ENCODE measurements at regions not wholly inside any gene's neighbourhood (a gene's known extent, or its start where the extent isn't known, plus 50 kb on each side); places are given as distances from the start of the nearest gene placed in this dataset.

DNA sequence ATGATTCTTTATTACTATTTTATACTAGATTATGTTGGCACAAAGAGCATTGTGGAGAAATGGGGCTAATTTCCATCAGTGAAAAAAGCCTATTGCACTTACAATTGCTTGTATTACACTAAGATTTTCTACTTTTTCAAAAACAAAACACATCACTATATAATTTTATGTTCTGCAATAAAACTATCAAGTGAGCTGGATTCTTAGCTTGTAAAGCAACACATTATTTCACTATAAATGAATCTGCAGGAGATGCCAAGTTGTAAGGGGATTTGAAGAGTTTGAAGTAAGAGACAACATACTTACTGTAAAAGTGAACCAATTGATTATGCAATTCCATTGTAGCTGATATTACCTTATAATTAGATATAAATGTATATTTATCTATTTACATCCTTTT is 333.3 kb upstream of the SEMA3D start:
- TF ChIP-seq, protein P1, sequence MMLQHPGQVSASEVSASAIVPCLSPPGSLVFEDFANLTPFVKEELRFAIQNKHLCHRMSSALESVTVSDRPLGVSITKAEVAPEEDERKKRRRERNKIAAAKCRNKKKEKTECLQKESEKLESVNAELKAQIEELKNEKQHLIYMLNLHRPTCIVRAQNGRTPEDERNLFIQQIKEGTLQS (IDR thresholded peaks at IDR 0.05): no peak
- TF ChIP-seq, protein P2, sequence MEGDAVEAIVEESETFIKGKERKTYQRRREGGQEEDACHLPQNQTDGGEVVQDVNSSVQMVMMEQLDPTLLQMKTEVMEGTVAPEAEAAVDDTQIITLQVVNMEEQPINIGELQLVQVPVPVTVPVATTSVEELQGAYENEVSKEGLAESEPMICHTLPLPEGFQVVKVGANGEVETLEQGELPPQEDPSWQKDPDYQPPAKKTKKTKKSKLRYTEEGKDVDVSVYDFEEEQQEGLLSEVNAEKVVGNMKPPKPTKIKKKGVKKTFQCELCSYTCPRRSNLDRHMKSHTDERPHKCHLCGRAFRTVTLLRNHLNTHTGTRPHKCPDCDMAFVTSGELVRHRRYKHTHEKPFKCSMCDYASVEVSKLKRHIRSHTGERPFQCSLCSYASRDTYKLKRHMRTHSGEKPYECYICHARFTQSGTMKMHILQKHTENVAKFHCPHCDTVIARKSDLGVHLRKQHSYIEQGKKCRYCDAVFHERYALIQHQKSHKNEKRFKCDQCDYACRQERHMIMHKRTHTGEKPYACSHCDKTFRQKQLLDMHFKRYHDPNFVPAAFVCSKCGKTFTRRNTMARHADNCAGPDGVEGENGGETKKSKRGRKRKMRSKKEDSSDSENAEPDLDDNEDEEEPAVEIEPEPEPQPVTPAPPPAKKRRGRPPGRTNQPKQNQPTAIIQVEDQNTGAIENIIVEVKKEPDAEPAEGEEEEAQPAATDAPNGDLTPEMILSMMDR (IDR thresholded peaks at IDR 0.05; ENCODE audit: low read depth, low read length, missing input control): no peak
- TF ChIP-seq, protein P3, sequence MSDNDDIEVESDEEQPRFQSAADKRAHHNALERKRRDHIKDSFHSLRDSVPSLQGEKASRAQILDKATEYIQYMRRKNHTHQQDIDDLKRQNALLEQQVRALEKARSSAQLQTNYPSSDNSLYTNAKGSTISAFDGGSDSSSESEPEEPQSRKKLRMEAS (IDR thresholded peaks at IDR 0.05): no peak

All from liver (tissue), 3 donors.